Stomach (tissue), 8 donors: ENCODE measurements at regions not wholly inside any gene's neighbourhood (a gene's known extent, or its start where the extent isn't known, plus 50 kb on each side); places are given as distances from the start of the nearest gene placed in this dataset.
A peak's percentile ranks its signal among the peaks of the same experiment; 100 is the strongest.

Experiments used
- DNase-seq, 2 donors: peaks; one replicate each; pipeline versions ENCODE4 v3.0.0 to v3.0.0-alpha.2; 2013 to 2019
- H3K27ac ChIP-seq, 5 donors: fragments of 200-600 bp in 4 of 5; sonication (generic) in 4 of 5; one replicate each; pipeline ENCODE4 v1.5.1; 2013 to 2019; ENCODE audit warnings: mild to moderate bottlenecking in 1 of 5, moderate library complexity in 1 of 5
- H3K27me3 ChIP-seq, 3 donors: fragments of 200-600 bp; sonication (generic); one replicate each; pipeline ENCODE4 v1.5.1; 2017 to 2019; ENCODE audit warnings: mixed run types in 1 of 3
- H3K36me3 ChIP-seq, 4 donors: fragments of 200-600 bp; sonication (generic); 1 replicate in 3 of 4; 2 replicates in 1 of 4; pipeline ENCODE4 v1.5.1; 2016 to 2019
- H3K4me1 ChIP-seq, 4 donors: fragments of 200-600 bp; sonication (generic); one replicate each; pipeline ENCODE4 v1.5.1; 2016 to 2019
- H3K4me3 ChIP-seq, 4 donors: fragments of 200-600 bp; sonication (generic) in 3 of 4; one replicate each; pipeline ENCODE4 v1.5.1; 2016 to 2019; ENCODE audit warnings: mild to moderate bottlenecking in 1 of 4
- H3K9me3 ChIP-seq, 4 donors: fragments of 200-600 bp; sonication (generic); one replicate each; pipeline ENCODE4 v1.5.1; 2016 to 2019
- CTCF ChIP-seq, 7 experiments: fragments of 450-650 bp in 4 of 7; fragments of 200-600 bp in 3 of 7; sonication (generic) in 3 of 7; IDR thresholded peaks; one replicate each; pipeline ENCODE4 v1.5.1; 2016 to 2019; ENCODE audit warnings: antibody characterized with exemption in 7 of 7, control low read depth in 2 of 7, mild to moderate bottlenecking in 1 of 7
- EP300 ChIP-seq: sonication (generic); formaldehyde crosslinking; IDR thresholded peaks from one replicate; pipeline ENCODE4 v1.6.1; 2017; ENCODE audit warnings: antibody characterized with exemption
- POLR2A ChIP-seq, 4 donors: fragments of 450-650 bp; IDR thresholded peaks; one replicate each; pipeline ENCODE4 v1.6.1; 2016; ENCODE audit warnings: antibody characterized with exemption in 4 of 4, control low read depth in 2 of 4, mild to moderate bottlenecking in 1 of 4, moderate library complexity in 1 of 4
- POLR2AphosphoS5 ChIP-seq, 3 donors: sonication (generic); formaldehyde crosslinking; IDR thresholded peaks; one replicate each; pipeline ENCODE4 v1.6.1; 2016; ENCODE audit warnings: antibody characterized with exemption in 3 of 3
- WGBS, 5 donors: extraction: QIAGEN DNeasy Blood & Tissue Kit in 3 of 5; methylation state at CpG; one replicate each; pipeline versions ENCODE4 v1.1.5 to v1.1.7; 2013 to 2018; 5-methylcytosine and 5-hydroxymethylcytosine counted together
- intact Hi-C: fragments of 100-400 bp; cut with DNase I; formaldehyde crosslinking; loops from one replicate; pipeline ENCODE4 v1.15.1; 2023; ENCODE audit warnings: low total_unique reads
- donor health status: healthy with polysubstance abuse.
- donor health status: Bipolar disorder and iron deficiency.
- donor health status: healthy.

- no peak for DNase-seq
- TF ChIP-seq POLR2A (IDR thresholded peaks at IDR 0.05) (no peak), EP300 (no peak), CTCF (IDR thresholded peaks at IDR 0.05) (no peak), POLR2AphosphoS5 (IDR thresholded peaks at IDR 0.05) (no peak)
- H3K4me3 ChIP-seq, result no peak overlapping the region
- 69 to 94% (median 78%) methylated on average over 2 to 6 of the region's 6 CpGs for WGBS, 5 donors
- no peaks in the 10 kb centered on the region for H3K27me3 ChIP-seq
- intact Hi-C loops, result no loop called here
- no peaks in the 10 kb centered on the region for H3K9me3 ChIP-seq
- no peaks in the 10 kb centered on the region for H3K36me3 ChIP-seq
- H3K4me1 ChIP-seq, result peaks cover 0 to 16% (median 9%) of the 10 kb centered on the region in 4 donors
- H3K27ac ChIP-seq, result no peak overlapping the region
Measured at GRCh38 chr1:94723463-94723862, 96.7 kb upstream of the SLC44A3 start.

DNA sequence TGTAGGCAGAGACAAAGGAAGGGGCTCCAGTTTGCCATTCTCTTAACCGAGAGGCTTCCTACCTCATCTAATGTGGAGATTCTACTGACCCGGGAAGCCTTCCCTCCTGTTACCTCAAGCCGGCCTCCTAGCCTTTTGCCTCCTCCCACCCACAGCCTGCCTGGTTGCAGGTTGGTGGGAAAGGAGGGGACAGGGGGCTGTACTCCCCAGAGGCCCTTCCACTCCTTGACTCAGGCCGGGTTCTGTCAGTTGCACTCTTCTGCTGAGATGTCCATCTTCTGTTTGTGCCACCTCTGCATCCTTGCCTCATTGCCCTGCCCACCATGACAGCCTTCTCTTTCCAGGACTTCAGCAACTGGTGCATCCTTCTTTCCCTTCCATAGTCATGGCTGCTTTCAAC, 98.0 kb upstream of the SLC44A3 start:
- intact Hi-C loops, result no loop called here
- H3K27ac ChIP-seq, result no peak overlapping the region
- H3K9me3 ChIP-seq, result no peaks in the 10 kb centered on the region
- DNase-seq, result no peak
- WGBS, 5 donors, result 80 to 94% (median 90%) methylated on average over 4 of the region's 4 CpGs
- peaks cover 0 to 3% (median under 1%) of the 10 kb centered on the region in 4 donors for H3K4me1 ChIP-seq
- H3K27me3 ChIP-seq, result no peaks in the 10 kb centered on the region
- H3K4me3 ChIP-seq, result no peak overlapping the region
- no peaks in the 10 kb centered on the region for H3K36me3 ChIP-seq
- no peak for TF ChIP-seq CTCF (IDR thresholded peaks at IDR 0.05)
- TF ChIP-seq POLR2AphosphoS5 (IDR thresholded peaks at IDR 0.05), result no peak
- TF ChIP-seq EP300, result no peak
- TF ChIP-seq POLR2A (IDR thresholded peaks at IDR 0.05), result no peak

GRCh38 chr1:94721240-94721639, 98.9 kb upstream of the SLC44A3 start:
- Histone ChIP-seq H3K27ac (peak overlapping the region in 1 of 5 donors; percentile 48), H3K27me3 (no peaks in the 10 kb centered on the region), H3K9me3 (no peaks in the 10 kb centered on the region), H3K36me3 (no peaks in the 10 kb centered on the region), H3K4me1 (no peaks in the 10 kb centered on the region), H3K4me3 (no peak overlapping the region)
- TF ChIP-seq POLR2A (IDR thresholded peaks at IDR 0.05) (no peak), CTCF (IDR thresholded peaks at IDR 0.05) (no peak), POLR2AphosphoS5 (IDR thresholded peaks at IDR 0.05) (no peak)
- peak in 1 of 2 donors; percentile 44 for DNase-seq
- intact Hi-C loops, result no loop called here
- 79 to 90% (median 84%) methylated on average over 7 of the region's 7 CpGs for WGBS, 5 donors

GRCh38 chr1:94719926-94720793, 100.0 kb upstream of the SLC44A3 start:
- WGBS, 5 donors, result 75 to 86% (median 80%) methylated on average over 7 of the region's 7 CpGs
- H3K4me3 ChIP-seq, result no peak overlapping the region
- intact Hi-C loops, result no loop called here

DNA sequence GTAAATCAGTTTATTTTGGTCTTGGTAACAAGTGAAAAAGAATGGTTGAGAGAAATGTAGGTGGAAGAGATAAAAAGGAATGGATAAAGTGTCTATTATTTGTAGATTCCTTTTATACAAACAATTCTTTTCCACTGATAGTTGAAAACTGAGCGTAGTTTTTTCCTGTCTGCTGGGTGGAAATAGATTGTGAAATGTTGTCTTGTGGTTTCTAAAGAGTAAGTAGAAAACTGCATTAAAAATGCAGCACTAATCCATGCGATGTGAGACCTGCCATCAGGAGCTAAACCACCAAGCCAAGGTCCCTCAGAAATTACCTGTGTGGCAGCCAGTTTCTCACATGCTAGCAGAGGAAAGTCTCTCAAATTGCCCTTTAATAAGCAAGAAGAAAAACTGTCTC, 103.2 kb upstream of the SLC44A3 start:
- Histone ChIP-seq H3K4me3 (no peak overlapping the region), H3K9me3 (no peaks in the 10 kb centered on the region), H3K4me1 (no peaks in the 10 kb centered on the region), H3K36me3 (no peaks in the 10 kb centered on the region), H3K27ac (no peak overlapping the region), H3K27me3 (no peaks in the 10 kb centered on the region)
- WGBS, 5 donors, result 75 to 86% (median 85%) methylated on average over 2 of the region's 2 CpGs
- no peak for TF ChIP-seq POLR2A (IDR thresholded peaks at IDR 0.05)
- no peak for TF ChIP-seq CTCF (IDR thresholded peaks at IDR 0.05)
- no peak for TF ChIP-seq POLR2AphosphoS5 (IDR thresholded peaks at IDR 0.05)
- TF ChIP-seq EP300, result no peak
- DNase-seq, result no peak
- intact Hi-C loops, result no loop called here

More at GRCh38 chr1:94719926-94720793, 100.0 kb upstream of the SLC44A3 start:
- H3K27ac ChIP-seq, result peak overlapping the region in 1 of 5 donors; percentile 48
- no peaks in the 10 kb centered on the region for H3K4me1 ChIP-seq
- H3K9me3 ChIP-seq, result no peaks in the 10 kb centered on the region
- DNase-seq, result peak in 1 of 2 donors; percentile 34
- H3K36me3 ChIP-seq, result no peaks in the 10 kb centered on the region
- TF ChIP-seq EP300, result no peak
- TF ChIP-seq POLR2A (IDR thresholded peaks at IDR 0.05), result no peak
- no peak for TF ChIP-seq POLR2AphosphoS5 (IDR thresholded peaks at IDR 0.05)
- H3K27me3 ChIP-seq, result no peaks in the 10 kb centered on the region
